Neural progenitor cell (in vitro differentiated cells): ENCODE measurements at regions not wholly inside any gene's neighbourhood (a gene's known extent, or its start where the extent isn't known, plus 50 kb on each side); places are given as distances from the start of the nearest gene placed in this dataset.

ENCODE experiments used
- CTCF ChIP-seq: fragments of 200-600 bp; sonication (generic); IDR thresholded peaks from 2 replicates; pipeline ENCODE4 v1.5.1; 2017; ENCODE audit warnings: antibody characterized with exemption, mild to moderate bottlenecking
- EZH2 ChIP-seq: fragments of 200-600 bp; sonication (generic); IDR thresholded peaks from 2 replicates; pipeline ENCODE4 v1.6.1; 2017; ENCODE audit warnings: antibody characterized with exemption, mild to moderate bottlenecking, moderate library complexity
- EZH2phosphoT487 ChIP-seq: fragments of 200-600 bp; sonication (generic); IDR thresholded peaks from 2 replicates; pipeline ENCODE4 v1.6.1; 2017; ENCODE audit warnings: antibody characterized with exemption

GRCh38 chr9:90296539-90296938, 346.1 kb downstream of the DIRAS2 start:
- TF ChIP-seq CTCF (no peak), EZH2 (no peak), EZH2phosphoT487 (no peak)
